ENCODE measurements at regions not wholly inside any gene's neighbourhood (a gene's known extent, or its start where the extent isn't known, plus 50 kb on each side); places are given as distances from the start of the nearest gene placed in this dataset.

GRCh38 chr7:114856625-114857024, 65.3 kb upstream of the MDFIC start:
- no peak for DNase-seq (ENCODE audit: low spot score)

- no peak for DNase-seq (ENCODE audit: low spot score)
These were observed 64.3 kb upstream of the MDFIC start for GRCh38 chr7:114857605-114858004.

GRCh38 chr7:114859477-114859876, 62.4 kb upstream of the MDFIC start:
- DNase-seq (ENCODE audit: low spot score): no peak

GRCh38 chr7:114860206-114860605, 61.7 kb upstream of the MDFIC start:
- no peak for DNase-seq (ENCODE audit: low spot score)

- no peak for DNase-seq (ENCODE audit: low spot score)
These were observed 59.5 kb upstream of the MDFIC start for GRCh38 chr7:114862406-114862805.

GRCh38 chr7:114864278-114864677, 57.6 kb upstream of the MDFIC start:
- no peak for DNase-seq (ENCODE audit: low spot score)

GRCh38 chr7:114865564-114865963, 56.3 kb upstream of the MDFIC start:
- peak; percentile 69 for DNase-seq (ENCODE audit: low spot score)

Measured in AG20443 (cell line).